Neutrophil (primary cell): ENCODE measurements at regions not wholly inside any gene's neighbourhood (a gene's known extent, or its start where the extent isn't known, plus 50 kb on each side); places are given as distances from the start of the nearest gene placed in this dataset.

Experiments used
- H3K27ac ChIP-seq: fragments of 200-600 bp; sonication (generic); 2 replicates; pipeline ENCODE4 v1.5.1; 2016; ENCODE audit warnings: mild to moderate bottlenecking, moderate library complexity
- H3K27me3 ChIP-seq: fragments of 200-600 bp; sonication (generic); 2 replicates; pipeline ENCODE4 v1.6.0; 2016; ENCODE audit warnings: mild to moderate bottlenecking
- H3K36me3 ChIP-seq: fragments of 200-600 bp; sonication (generic); 2 replicates; pipeline ENCODE4 v1.5.1; 2017
- H3K4me1 ChIP-seq, 2 experiments: fragments of 200-600 bp in 1 of 2; sonication (generic) in 1 of 2; 1 replicate in 1 of 2; 2 replicates in 1 of 2; pipeline versions ENCODE4 v1.5.1 to v1.6.1; 2013 to 2016; ENCODE audit warnings: low read depth in 1 of 2, low read length in 1 of 2, mild to moderate bottlenecking in 1 of 2, moderate library complexity in 1 of 2; ENCODE audit not compliant: control insufficient read depth in 1 of 2, insufficient read depth in 1 of 2
- H3K4me3 ChIP-seq, 2 experiments: fragments of 200-600 bp in 1 of 2; sonication (generic) in 1 of 2; 1 replicate in 1 of 2; 2 replicates in 1 of 2; pipeline ENCODE4 v1.5.1; 2013 to 2016; ENCODE audit warnings: low read depth in 1 of 2, low read length in 1 of 2, mild to moderate bottlenecking in 1 of 2, moderate library complexity in 1 of 2
- H3K9me3 ChIP-seq: fragments of 200-600 bp; sonication (generic); 2 replicates; pipeline ENCODE4 v1.5.1; 2016
- CTCF ChIP-seq: fragments of 200-600 bp; sonication (generic); IDR thresholded peaks from 2 replicates; pipeline ENCODE4 v1.5.1; 2016; ENCODE audit warnings: antibody characterized with exemption

- no peak overlapping the region for H3K27ac ChIP-seq
- TF ChIP-seq CTCF, result no peak
- no peaks in the 10 kb centered on the region for H3K4me1 ChIP-seq
- H3K9me3 ChIP-seq, result no peaks in the 10 kb centered on the region
- no peak overlapping the region for H3K4me3 ChIP-seq
- no peaks in the 10 kb centered on the region for H3K27me3 ChIP-seq
- H3K36me3 ChIP-seq, result no peaks in the 10 kb centered on the region
Measured at GRCh38 chr7:113715262-113715661, 203.5 kb downstream of the PPP1R3A start.

- no peaks in the 10 kb centered on the region for H3K36me3 ChIP-seq
- H3K4me3 ChIP-seq, result no peak overlapping the region
- no peaks in the 10 kb centered on the region for H3K4me1 ChIP-seq
- no peaks in the 10 kb centered on the region for H3K27me3 ChIP-seq
- TF ChIP-seq CTCF, result peak; percentile 83
- no peaks in the 10 kb centered on the region for H3K9me3 ChIP-seq
- no peak overlapping the region for H3K27ac ChIP-seq
Measured at GRCh38 chr7:113710310-113711096, 208.3 kb downstream of the PPP1R3A start.

- Histone ChIP-seq H3K27ac (no peak overlapping the region), H3K36me3 (no peaks in the 10 kb centered on the region), H3K4me1 (no peaks in the 10 kb centered on the region), H3K27me3 (no peaks in the 10 kb centered on the region), H3K4me3 (no peak overlapping the region), H3K9me3 (no peaks in the 10 kb centered on the region)
- TF ChIP-seq CTCF, result no peak
Measured at GRCh38 chr7:113705439-113705838, 213.4 kb downstream of the PPP1R3A start.

GRCh38 chr7:113698556-113699220, 220.1 kb downstream of the PPP1R3A start:
- no peaks in the 10 kb centered on the region for H3K4me1 ChIP-seq
- H3K36me3 ChIP-seq, result no peaks in the 10 kb centered on the region
- no peak overlapping the region for H3K4me3 ChIP-seq
- no peak overlapping the region for H3K27ac ChIP-seq
- no peaks in the 10 kb centered on the region for H3K27me3 ChIP-seq
- H3K9me3 ChIP-seq, result no peaks in the 10 kb centered on the region
- TF ChIP-seq CTCF, result no peak

- Histone ChIP-seq H3K4me1 (no peaks in the 10 kb centered on the region), H3K27ac (no peak overlapping the region), H3K27me3 (no peaks in the 10 kb centered on the region), H3K36me3 (no peaks in the 10 kb centered on the region), H3K4me3 (no peak overlapping the region), H3K9me3 (no peaks in the 10 kb centered on the region)
- TF ChIP-seq CTCF, result no peak
Measured at GRCh38 chr7:113694149-113694548, 224.7 kb downstream of the PPP1R3A start.
